Central memory CD8-positive, alpha-beta T cell (primary cell): ENCODE measurements at regions not wholly inside any gene's neighbourhood (a gene's known extent, or its start where the extent isn't known, plus 50 kb on each side); places are given as distances from the start of the nearest gene placed in this dataset.
"Not testable (repeated sequence)": the region's sequence is repeated elsewhere in the genome, so short reads cannot be mapped to it uniquely, and the experiment has no call there.

ENCODE experiments used
- ATAC-seq: fragments of 150-1000 bp; cut with Tn5 transposase; replicated peaks from 2 replicates; pipeline ENCODE4 v1.10.0; 2022; ENCODE audit warnings: mild to moderate bottlenecking, moderate FRiP score, moderate number of reproducible peaks; ENCODE audit not compliant: poor library complexity, severe bottlenecking; ENCODE audit errors: extremely low read depth
- DNase-seq, 2 donors: peaks; one replicate each; pipeline ENCODE4 v3.0.0; 2021; ENCODE audit warnings: low spot score in 2 of 2
- H3K27ac Mint-ChIP-seq: one replicate; pipeline ENCODE4 v1.8.0; 2022; ENCODE audit warnings: low read depth, mild to moderate bottlenecking, moderate library complexity, mixed read lengths
- H3K27me3 Mint-ChIP-seq: one replicate; pipeline ENCODE4 v1.8.0; 2022; ENCODE audit warnings: mixed read lengths
- H3K36me3 Mint-ChIP-seq: one replicate; pipeline ENCODE4 v1.8.0; 2022; ENCODE audit warnings: mild to moderate bottlenecking, moderate library complexity, mixed read lengths; ENCODE audit not compliant: insufficient read depth
- H3K4me1 Mint-ChIP-seq: one replicate; pipeline ENCODE4 v1.8.0; 2022; ENCODE audit warnings: mixed read lengths
- H3K4me3 Mint-ChIP-seq: one replicate; pipeline ENCODE4 v1.8.0; 2022; ENCODE audit warnings: mild to moderate bottlenecking, moderate library complexity, mixed read lengths
- H3K9me3 Mint-ChIP-seq: one replicate; pipeline ENCODE4 v1.8.0; 2022; ENCODE audit warnings: mixed read lengths

- H3K9me3 Mint-ChIP-seq: peaks cover 22% of the 10 kb centered on the region
- ATAC-seq: no peak
These were observed 1387.9 kb downstream of the CDH8 start for GRCh38 chr16:60648290-60648689.

GRCh38 chr16:60647388-60647787 lies 1388.8 kb downstream of the CDH8 start:
- not testable (repeated sequence) for H3K4me3 Mint-ChIP-seq, H3K27ac Mint-ChIP-seq, H3K36me3 Mint-ChIP-seq, H3K4me1 Mint-ChIP-seq, DNase-seq, H3K27me3 Mint-ChIP-seq, ATAC-seq
- peaks cover 16% of the 10 kb centered on the region for H3K9me3 Mint-ChIP-seq

More at GRCh38 chr16:60648290-60648689, 1387.9 kb downstream of the CDH8 start:
- no peaks in the 10 kb centered on the region for H3K36me3 Mint-ChIP-seq
- no peak overlapping the region for H3K27ac Mint-ChIP-seq
- no peak overlapping the region for H3K4me3 Mint-ChIP-seq
- DNase-seq: no peak
- no peaks in the 10 kb centered on the region for H3K4me1 Mint-ChIP-seq
- H3K27me3 Mint-ChIP-seq: no peaks in the 10 kb centered on the region

- Mint-ChIP-seq H3K9me3 (peaks cover 23% of the 10 kb centered on the region), H3K27me3 (no peaks in the 10 kb centered on the region), H3K27ac (no peak overlapping the region), H3K4me1 (no peaks in the 10 kb centered on the region), H3K36me3 (no peaks in the 10 kb centered on the region), H3K4me3 (no peak overlapping the region)
- DNase-seq (no peak), ATAC-seq (no peak)
These were observed 1389.6 kb downstream of the CDH8 start for GRCh38 chr16:60646631-60647030.

- no peaks in the 10 kb centered on the region for H3K27me3 Mint-ChIP-seq
- DNase-seq (no peak), ATAC-seq (no peak)
- H3K4me1 Mint-ChIP-seq: no peaks in the 10 kb centered on the region
- no peak overlapping the region for H3K4me3 Mint-ChIP-seq
- no peak overlapping the region for H3K27ac Mint-ChIP-seq
- no peaks in the 10 kb centered on the region for H3K36me3 Mint-ChIP-seq
- peaks cover 29% of the 10 kb centered on the region for H3K9me3 Mint-ChIP-seq
These were observed 1390.7 kb downstream of the CDH8 start for GRCh38 chr16:60645541-60645940.

GRCh38 chr16:60642956-60643355 lies 1393.3 kb downstream of the CDH8 start:
- DNase-seq (no peak), ATAC-seq (no peak)
- H3K4me3 Mint-ChIP-seq: no peak overlapping the region
- H3K27ac Mint-ChIP-seq: no peak overlapping the region
- peaks cover 36% of the 10 kb centered on the region for H3K9me3 Mint-ChIP-seq
- no peaks in the 10 kb centered on the region for H3K27me3 Mint-ChIP-seq
- H3K4me1 Mint-ChIP-seq: no peaks in the 10 kb centered on the region
- no peaks in the 10 kb centered on the region for H3K36me3 Mint-ChIP-seq

GRCh38 chr16:60641067-60641665 lies 1395.1 kb downstream of the CDH8 start:
- H3K27ac Mint-ChIP-seq: no peak overlapping the region
- H3K4me1 Mint-ChIP-seq: no peaks in the 10 kb centered on the region
- peaks cover 37% of the 10 kb centered on the region for H3K9me3 Mint-ChIP-seq
- no peak for ATAC-seq
- no peaks in the 10 kb centered on the region for H3K36me3 Mint-ChIP-seq
- DNase-seq: no peak
- H3K27me3 Mint-ChIP-seq: no peaks in the 10 kb centered on the region
- no peak overlapping the region for H3K4me3 Mint-ChIP-seq

GRCh38 chr16:60640038-60640437 lies 1396.2 kb downstream of the CDH8 start:
- no peak for ATAC-seq
- Mint-ChIP-seq H3K4me1 (no peaks in the 10 kb centered on the region), H3K27ac (no peak overlapping the region), H3K4me3 (no peak overlapping the region), H3K36me3 (no peaks in the 10 kb centered on the region), H3K9me3 (peaks cover 38% of the 10 kb centered on the region), H3K27me3 (no peaks in the 10 kb centered on the region)
- no peak for DNase-seq

- H3K27ac Mint-ChIP-seq, H3K27me3 Mint-ChIP-seq, ATAC-seq, DNase-seq, H3K36me3 Mint-ChIP-seq, H3K4me1 Mint-ChIP-seq, H3K4me3 Mint-ChIP-seq: not testable (repeated sequence)
- H3K9me3 Mint-ChIP-seq: peaks cover 38% of the 10 kb centered on the region
These were observed 1399.6 kb downstream of the CDH8 start for GRCh38 chr16:60636636-60637035.

GRCh38 chr16:60636117-60636516 lies 1400.1 kb downstream of the CDH8 start:
- DNase-seq (no peak), ATAC-seq (no peak)
- Mint-ChIP-seq H3K36me3 (no peaks in the 10 kb centered on the region), H3K27ac (no peak overlapping the region), H3K4me1 (no peaks in the 10 kb centered on the region), H3K27me3 (no peaks in the 10 kb centered on the region), H3K4me3 (no peak overlapping the region), H3K9me3 (peaks cover 37% of the 10 kb centered on the region)

- peaks cover 34% of the 10 kb centered on the region for H3K9me3 Mint-ChIP-seq
- no peak for DNase-seq
- no peak overlapping the region for H3K27ac Mint-ChIP-seq
- no peaks in the 10 kb centered on the region for H3K27me3 Mint-ChIP-seq
- no peak for ATAC-seq
- no peaks in the 10 kb centered on the region for H3K36me3 Mint-ChIP-seq
- no peak overlapping the region for H3K4me3 Mint-ChIP-seq
- no peaks in the 10 kb centered on the region for H3K4me1 Mint-ChIP-seq
These were observed 1400.7 kb downstream of the CDH8 start for GRCh38 chr16:60635548-60635947.

- ATAC-seq: no peak
- Mint-ChIP-seq H3K27ac (no peak overlapping the region), H3K4me3 (no peak overlapping the region), H3K9me3 (peaks cover 15% of the 10 kb centered on the region), H3K4me1 (no peaks in the 10 kb centered on the region), H3K36me3 (no peaks in the 10 kb centered on the region), H3K27me3 (no peaks in the 10 kb centered on the region)
- no peak for DNase-seq
These were observed 1424.4 kb downstream of the CDH8 start for GRCh38 chr16:60611844-60612243.

- H3K27me3 Mint-ChIP-seq: no peaks in the 10 kb centered on the region
- DNase-seq (no peak), ATAC-seq (no peak)
- no peak overlapping the region for H3K4me3 Mint-ChIP-seq
- no peaks in the 10 kb centered on the region for H3K36me3 Mint-ChIP-seq
- no peak overlapping the region for H3K27ac Mint-ChIP-seq
- peaks cover 21% of the 10 kb centered on the region for H3K9me3 Mint-ChIP-seq
- H3K4me1 Mint-ChIP-seq: no peaks in the 10 kb centered on the region
These were observed 1427.3 kb downstream of the CDH8 start for GRCh38 chr16:60608971-60609370.

GRCh38 chr16:60605652-60606051 lies 1430.6 kb downstream of the CDH8 start:
- not testable (repeated sequence) for ATAC-seq, H3K36me3 Mint-ChIP-seq, H3K27ac Mint-ChIP-seq, H3K4me1 Mint-ChIP-seq, H3K4me3 Mint-ChIP-seq, DNase-seq, H3K27me3 Mint-ChIP-seq
- H3K9me3 Mint-ChIP-seq: peaks cover 17% of the 10 kb centered on the region
